ENCODE measurements at regions not wholly inside any gene's neighbourhood (a gene's known extent, or its start where the extent isn't known, plus 50 kb on each side); places are given as distances from the start of the nearest gene placed in this dataset.

GRCh38 chr2:189997016-189997415 is 65.5 kb downstream of the MSTN start:
- TF ChIP-seq CTCF (IDR thresholded peaks at IDR 0.05) (no peak), POLR2A (IDR thresholded peaks at IDR 0.05) (no peak)
